LNCaP clone FGC (cell line): ENCODE measurements at regions not wholly inside any gene's neighbourhood (a gene's known extent, or its start where the extent isn't known, plus 50 kb on each side); places are given as distances from the start of the nearest gene placed in this dataset.
"Not testable (repeated sequence)": the region's sequence is repeated elsewhere in the genome, so short reads cannot be mapped to it uniquely, and the experiment has no call there.

Source experiments
- DNase-seq: peaks from one replicate; pipeline ENCODE4 v3.0.0-alpha.2; 2011; ENCODE audit warnings: low read depth
- H3K4me3 ChIP-seq: 2 replicates; pipeline ENCODE4 v1.5.1; 2011; ENCODE audit warnings: mild to moderate bottlenecking, low read depth, low read length, control low read depth
- CTCF ChIP-seq: IDR thresholded peaks from 2 replicates; pipeline ENCODE4 v1.5.1; 2012; ENCODE audit warnings: mild to moderate bottlenecking; ENCODE audit not compliant: control insufficient read depth, insufficient read depth; ENCODE audit errors: extremely low read depth

GRCh38 chr6:116997496-116997895 lies 120.5 kb downstream of the RFX6 start:
- no peak overlapping the region for H3K4me3 ChIP-seq
- no peak for TF ChIP-seq CTCF
- no peak for DNase-seq

- H3K4me3 ChIP-seq, result no peak overlapping the region
- DNase-seq, result no peak
- TF ChIP-seq CTCF, result no peak
These were observed 130.6 kb downstream of the RFX6 start for GRCh38 chr6:117007659-117008058.

GRCh38 chr6:117008618-117009017 lies 131.6 kb downstream of the RFX6 start:
- TF ChIP-seq CTCF, result no peak
- DNase-seq, result no peak
- no peak overlapping the region for H3K4me3 ChIP-seq

GRCh38 chr6:117014641-117015473 lies 137.8 kb downstream of the RFX6 start:
- not testable (repeated sequence) for H3K4me3 ChIP-seq, DNase-seq

- DNase-seq, H3K4me3 ChIP-seq: not testable (repeated sequence)
These were observed 138.4 kb downstream of the RFX6 start for GRCh38 chr6:117015474-117015804.

GRCh38 chr6:117018771-117019170 lies 141.7 kb downstream of the RFX6 start:
- no peak overlapping the region for H3K4me3 ChIP-seq
- DNase-seq, result no peak
- no peak for TF ChIP-seq CTCF

GRCh38 chr6:117022774-117023173 lies 145.7 kb downstream of the RFX6 start:
- no peak for TF ChIP-seq CTCF
- no peak for DNase-seq
- H3K4me3 ChIP-seq, result no peak overlapping the region

GRCh38 chr6:117025310-117025709 lies 148.3 kb downstream of the RFX6 start:
- no peak for DNase-seq
- H3K4me3 ChIP-seq, result no peak overlapping the region
- TF ChIP-seq CTCF, result no peak
